ENCODE measurements at regions not wholly inside any gene's neighbourhood (a gene's known extent, or its start where the extent isn't known, plus 50 kb on each side); places are given as distances from the start of the nearest gene placed in this dataset.

GRCh38 chr5:125054146-125054545, 307.7 kb upstream of the ZNF608 start:
- TF ChIP-seq POLR2A (IDR thresholded peaks at IDR 0.05; ENCODE audit: low read length) (no peak), GATA1 (IDR thresholded peaks at IDR 0.05; ENCODE audit: low read depth, low read length) (no peak)

Data from erythroblast (primary cell).